Smooth muscle cell (in vitro differentiated cells): ENCODE measurements at regions not wholly inside any gene's neighbourhood (a gene's known extent, or its start where the extent isn't known, plus 50 kb on each side); places are given as distances from the start of the nearest gene placed in this dataset.
A peak's percentile ranks its signal among the peaks of the same experiment; 100 is the strongest.

Experiments used
- DNase-seq: peaks from one replicate; lab custom pipeline; 2025; ENCODE audit not compliant: unreplicated experiment; lab: John Stamatoyannopoulos, UW
- H2AFZ ChIP-seq: fragments of 200-600 bp; sonication (generic); 2 replicates; pipeline ENCODE4 v1.6.0; 2016; ENCODE audit warnings: antibody characterized with exemption, low read depth, mild to moderate bottlenecking
- H3F3A ChIP-seq: fragments of 200-600 bp; sonication (generic); 2 replicates; pipeline ENCODE4 v1.6.0; 2017; ENCODE audit warnings: antibody characterized with exemption, low read depth
- H3K27ac ChIP-seq: fragments of 200-600 bp; sonication (generic); 2 replicates; pipeline ENCODE4 v1.5.1; 2016; ENCODE audit warnings: low read depth, mild to moderate bottlenecking
- H3K27me3 ChIP-seq: fragments of 200-600 bp; sonication (generic); 2 replicates; pipeline ENCODE4 v1.6.1; 2016; ENCODE audit warnings: low read depth, mild to moderate bottlenecking
- H3K36me3 ChIP-seq: fragments of 200-600 bp; sonication (generic); 2 replicates; pipeline ENCODE4 v1.5.1; 2016; ENCODE audit warnings: low read depth
- H3K4me1 ChIP-seq: fragments of 200-600 bp; sonication (generic); 2 replicates; pipeline ENCODE4 v1.5.1; 2016; ENCODE audit warnings: low read depth
- H3K4me2 ChIP-seq: fragments of 200-600 bp; sonication (generic); 2 replicates; pipeline ENCODE4 v1.6.0; 2016; ENCODE audit warnings: mild to moderate bottlenecking
- H3K4me3 ChIP-seq: fragments of 200-600 bp; sonication (generic); 2 replicates; pipeline ENCODE4 v1.5.1; 2016; ENCODE audit warnings: mild to moderate bottlenecking
- H3K79me2 ChIP-seq: fragments of 200-600 bp; sonication (generic); 2 replicates; pipeline ENCODE4 v1.6.0; 2016; ENCODE audit warnings: low read depth, mild to moderate bottlenecking
- H3K9ac ChIP-seq: fragments of 200-600 bp; sonication (generic); 2 replicates; pipeline ENCODE4 v1.6.0; 2016; ENCODE audit warnings: low read depth
- H3K9me3 ChIP-seq: fragments of 200-600 bp; sonication (generic); replicated peaks from 2 replicates; pipeline ENCODE4 v1.5.1; 2016; ENCODE audit warnings: low read depth
- H4K20me1 ChIP-seq: fragments of 200-600 bp; sonication (generic); 2 replicates; pipeline ENCODE4 v1.6.0; 2016; ENCODE audit warnings: low read depth
- whole genome bisulfite sequencing: methylation state at CpG from one replicate; pipeline ENCODE4 v1.1.7; 2016; ENCODE audit warnings: low lambda C conversion rate; 5-methylcytosine and 5-hydroxymethylcytosine counted together
- TF ChIP-seq, protein P1 (sequence below): fragments of 200-600 bp; sonication (generic); IDR thresholded peaks from 2 replicates; pipeline ENCODE4 v1.5.1; 2017; ENCODE audit warnings: borderline replicate concordance, mild to moderate bottlenecking, antibody characterized with exemption; ENCODE audit not compliant: insufficient read depth, poor library complexity, severe bottlenecking

DNA sequence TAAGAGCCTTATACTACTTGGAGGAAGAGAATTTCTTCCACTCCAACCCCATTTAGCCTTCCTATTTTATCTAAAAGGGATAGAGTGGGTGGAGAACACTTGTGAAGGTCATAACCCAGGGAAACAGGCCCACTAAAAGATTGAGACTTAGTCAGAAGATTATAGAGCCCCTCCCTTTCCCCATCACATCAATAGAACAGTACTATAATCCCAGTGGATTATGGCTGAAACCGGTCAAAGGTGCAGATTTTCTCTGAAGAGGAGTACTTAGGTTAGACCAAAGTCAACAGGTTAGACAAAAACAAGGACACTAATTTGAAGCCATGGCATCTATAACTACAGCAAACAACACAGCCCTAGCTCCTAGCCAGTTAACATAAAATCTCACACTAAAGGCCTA lies 330.9 kb upstream of the NOX3 start:
- Histone ChIP-seq H4K20me1 (no peaks in the 10 kb centered on the region), H2AFZ (no peak overlapping the region), H3K4me3 (no peak overlapping the region), H3K36me3 (no peaks in the 10 kb centered on the region), H3K27me3 (no peaks in the 10 kb centered on the region), H3K27ac (no peak overlapping the region), H3K4me2 (no peak overlapping the region), H3F3A (no peaks in the 10 kb centered on the region), H3K79me2 (no peaks in the 10 kb centered on the region), H3K4me1 (no peaks in the 10 kb centered on the region), H3K9ac (no peak overlapping the region), H3K9me3 (no peaks in the 10 kb centered on the region)
- 68% methylated on average over 1 of the region's 1 CpG for WGBS
- TF ChIP-seq, protein P1, sequence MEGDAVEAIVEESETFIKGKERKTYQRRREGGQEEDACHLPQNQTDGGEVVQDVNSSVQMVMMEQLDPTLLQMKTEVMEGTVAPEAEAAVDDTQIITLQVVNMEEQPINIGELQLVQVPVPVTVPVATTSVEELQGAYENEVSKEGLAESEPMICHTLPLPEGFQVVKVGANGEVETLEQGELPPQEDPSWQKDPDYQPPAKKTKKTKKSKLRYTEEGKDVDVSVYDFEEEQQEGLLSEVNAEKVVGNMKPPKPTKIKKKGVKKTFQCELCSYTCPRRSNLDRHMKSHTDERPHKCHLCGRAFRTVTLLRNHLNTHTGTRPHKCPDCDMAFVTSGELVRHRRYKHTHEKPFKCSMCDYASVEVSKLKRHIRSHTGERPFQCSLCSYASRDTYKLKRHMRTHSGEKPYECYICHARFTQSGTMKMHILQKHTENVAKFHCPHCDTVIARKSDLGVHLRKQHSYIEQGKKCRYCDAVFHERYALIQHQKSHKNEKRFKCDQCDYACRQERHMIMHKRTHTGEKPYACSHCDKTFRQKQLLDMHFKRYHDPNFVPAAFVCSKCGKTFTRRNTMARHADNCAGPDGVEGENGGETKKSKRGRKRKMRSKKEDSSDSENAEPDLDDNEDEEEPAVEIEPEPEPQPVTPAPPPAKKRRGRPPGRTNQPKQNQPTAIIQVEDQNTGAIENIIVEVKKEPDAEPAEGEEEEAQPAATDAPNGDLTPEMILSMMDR, result no peak
- DNase-seq, result no peak

DNA sequence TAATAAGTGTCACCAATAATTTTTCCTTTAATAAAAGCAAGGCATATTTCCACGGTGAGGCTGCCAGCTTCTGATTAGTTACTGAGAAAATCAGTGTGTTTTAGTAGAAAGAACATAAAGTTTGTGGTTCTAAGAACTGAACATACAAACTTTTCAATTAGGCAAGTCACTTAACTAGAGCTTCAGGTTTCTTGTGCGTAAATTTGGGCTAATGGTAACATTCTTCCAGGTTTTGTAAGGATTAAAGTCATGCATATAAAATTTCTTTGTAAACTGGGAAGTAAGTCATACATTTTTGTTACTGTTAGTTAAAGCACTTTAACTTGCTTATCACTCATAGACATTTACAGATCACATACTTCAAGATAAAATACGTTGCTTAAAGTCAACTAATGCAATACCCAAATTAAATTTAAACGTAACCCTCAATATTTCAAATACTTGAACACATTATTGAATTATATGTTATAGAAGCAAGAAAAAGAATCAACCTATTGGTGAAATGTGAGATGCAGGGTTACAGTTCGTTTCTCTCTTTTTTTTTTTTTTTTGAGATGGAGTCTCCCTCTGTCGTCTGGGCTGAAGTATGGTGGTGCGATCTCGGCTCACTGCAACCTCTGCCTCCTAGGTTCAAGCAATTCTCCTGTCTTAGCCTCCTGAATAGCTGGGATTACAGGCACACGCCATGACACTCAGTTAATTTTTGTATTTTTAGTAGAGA lies 327.3 kb upstream of the NOX3 start:
- Histone ChIP-seq H3K4me2 (peak overlapping the region; percentile 77), H3K36me3 (no peaks in the 10 kb centered on the region), H3K27ac (peak overlapping the region; percentile 97), H3F3A (no peaks in the 10 kb centered on the region), H3K4me1 (no peaks in the 10 kb centered on the region), H3K4me3 (no peak overlapping the region), H2AFZ (peak overlapping the region; percentile 85), H4K20me1 (no peaks in the 10 kb centered on the region), H3K27me3 (no peaks in the 10 kb centered on the region), H3K9me3 (no peaks in the 10 kb centered on the region), H3K9ac (peak overlapping the region; percentile 78), H3K79me2 (no peaks in the 10 kb centered on the region)
- WGBS, result 57% methylated on average over 9 of the region's 9 CpGs
- TF ChIP-seq, protein P1, result no peak
- no peak for DNase-seq

DNA sequence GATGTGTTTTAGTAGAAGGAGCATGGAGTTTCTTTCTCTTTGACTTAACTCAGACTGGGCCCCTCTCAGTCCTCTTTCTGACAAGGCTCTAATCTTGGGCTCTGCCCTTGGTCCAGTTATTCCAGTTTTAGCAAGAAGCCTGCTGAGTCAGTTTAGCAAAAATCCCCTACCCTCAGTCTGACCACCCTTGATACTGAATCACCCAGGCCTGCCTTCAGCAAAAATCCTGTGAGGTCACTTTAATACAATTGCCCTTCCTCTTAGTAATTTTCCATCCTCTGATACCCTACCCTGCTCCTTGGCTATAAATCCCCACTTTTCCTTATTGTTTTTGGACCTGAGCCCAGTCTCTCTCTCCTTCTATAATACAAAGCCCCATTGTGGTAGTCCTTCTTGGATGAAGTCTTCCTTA lies 326.7 kb upstream of the NOX3 start:
- H3K27me3 ChIP-seq, result no peaks in the 10 kb centered on the region
- TF ChIP-seq, protein P1, result no peak
- DNase-seq, result no peak
- H3K9me3 ChIP-seq, result no peaks in the 10 kb centered on the region
- no peaks in the 10 kb centered on the region for H4K20me1 ChIP-seq
- peak overlapping the region; percentile 77 for H3K4me2 ChIP-seq
- no peaks in the 10 kb centered on the region for H3K4me1 ChIP-seq
- no peaks in the 10 kb centered on the region for H3K36me3 ChIP-seq
- no peaks in the 10 kb centered on the region for H3F3A ChIP-seq
- H2AFZ ChIP-seq, result peak overlapping the region; percentile 85
- H3K9ac ChIP-seq, result peak overlapping the region; percentile 78
- no peak overlapping the region for H3K4me3 ChIP-seq
- no peaks in the 10 kb centered on the region for H3K79me2 ChIP-seq
- H3K27ac ChIP-seq, result peak overlapping the region; percentile 97

DNA sequence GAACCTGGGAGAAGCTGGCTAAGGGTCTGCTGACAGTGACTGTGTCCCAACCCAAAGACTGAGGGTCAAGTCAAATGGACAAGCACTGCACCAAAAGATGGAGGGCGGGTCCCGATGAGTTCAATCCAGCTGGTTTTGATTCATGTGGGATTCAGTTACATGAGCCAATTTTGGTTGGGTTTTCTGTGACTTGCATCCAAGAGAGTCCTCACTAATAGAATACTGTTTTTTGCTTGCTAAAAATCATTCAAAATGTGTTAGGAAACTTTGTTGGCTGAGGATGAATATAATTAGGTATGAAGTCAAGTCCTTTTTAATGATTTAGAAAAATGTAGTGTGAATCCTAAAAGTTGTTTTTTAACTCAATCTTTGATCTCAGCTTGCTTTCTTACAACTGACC lies 323.8 kb upstream of the NOX3 start:
- no peak for DNase-seq
- H3K4me1 ChIP-seq, result no peaks in the 10 kb centered on the region
- H3K36me3 ChIP-seq, result no peaks in the 10 kb centered on the region
- no peak overlapping the region for H3K4me3 ChIP-seq
- no peak overlapping the region for H2AFZ ChIP-seq
- no peaks in the 10 kb centered on the region for H3K9me3 ChIP-seq
- H3K27me3 ChIP-seq, result no peaks in the 10 kb centered on the region
- TF ChIP-seq, protein P1, result no peak
- no peaks in the 10 kb centered on the region for H3F3A ChIP-seq
- H3K79me2 ChIP-seq, result no peaks in the 10 kb centered on the region
- H3K4me2 ChIP-seq, result no peak overlapping the region
- no peak overlapping the region for H3K27ac ChIP-seq
- no peaks in the 10 kb centered on the region for H4K20me1 ChIP-seq
- WGBS, result 96% methylated on average over 2 of the region's 2 CpGs
- no peak overlapping the region for H3K9ac ChIP-seq
